ENCODE measurements at regions not wholly inside any gene's neighbourhood (a gene's known extent, or its start where the extent isn't known, plus 50 kb on each side); places are given as distances from the start of the nearest gene placed in this dataset.

GRCh38 chr4:123617791-123618190 is 221.2 kb downstream of the SPRY1 start:
- peak overlapping the region; percentile 19 to 99 (median 94) for H3K27ac Mint-ChIP-seq
- DNase-seq: no peak
- Histone ChIP-seq H3K9me3 (ENCODE audit: control insufficient read depth in 1 of 2, low read length in 2 of 2) (no peaks in the 10 kb centered on the region), H3K36me3 (ENCODE audit: insufficient read depth, low read length) (no peaks in the 10 kb centered on the region), H3K27me3 (ENCODE audit: insufficient read depth, low read length) (no peaks in the 10 kb centered on the region), H3K4me1 (ENCODE audit: insufficient read depth, low read length) (peaks cover 20% of the 10 kb centered on the region), H3K27ac (ENCODE audit: low read depth, low read length) (peak overlapping the region; percentile 31), H3K4me3 (ENCODE audit: low read length in 2 of 2) (no peak overlapping the region)
- CTCF ChIA-PET (ENCODE audit: partially characterized antibody): interaction anchor here (0.9 to 1.1 kb wide), 2 partner anchors 43 to 51 kb away, joined by 3 read pairs; no protein-coding TSS in a partner anchor
- POLR2A ChIA-PET (ENCODE audit: partially characterized antibody): interaction anchor here (1.7 kb wide), 1 partner anchor 11 kb away, joined by 5 read pairs; no protein-coding TSS in a partner anchor
- H3K4me1 Mint-ChIP-seq: peaks cover 12 to 16% (median 14%) of the 10 kb centered on the region in 4 donors
- intact Hi-C loops (cut with micrococcal nuclease): loop anchor here (1.0 to 5.0 kb wide), 2 partner anchors 17 to 55 kb away; no protein-coding TSS in a partner anchor
- no peak overlapping the region for H3K4me3 Mint-ChIP-seq
- no peaks in the 10 kb centered on the region for H3K27me3 Mint-ChIP-seq
- H3K9me3 Mint-ChIP-seq: peaks cover 0 to 3% (median 0%) of the 10 kb centered on the region in 8 donors
- H3K36me3 Mint-ChIP-seq: no peaks in the 10 kb centered on the region

GRCh38 chr4:123618606-123619005 is 222.0 kb downstream of the SPRY1 start:
- Histone ChIP-seq H3K36me3 (ENCODE audit: insufficient read depth, low read length) (no peaks in the 10 kb centered on the region), H3K27ac (ENCODE audit: low read depth, low read length) (no peak overlapping the region), H3K4me1 (ENCODE audit: insufficient read depth, low read length) (peaks cover 20% of the 10 kb centered on the region), H3K27me3 (ENCODE audit: insufficient read depth, low read length) (no peaks in the 10 kb centered on the region), H3K4me3 (ENCODE audit: low read length in 2 of 2) (no peak overlapping the region), H3K9me3 (ENCODE audit: control insufficient read depth in 1 of 2, low read length in 2 of 2) (no peaks in the 10 kb centered on the region)
- POLR2A ChIA-PET (ENCODE audit: partially characterized antibody): no interaction called here
- Mint-ChIP-seq H3K27ac (peak overlapping the region in 6 of 7 donors; percentile 17 to 99 (median 83)), H3K27me3 (no peaks in the 10 kb centered on the region), H3K36me3 (no peaks in the 10 kb centered on the region), H3K4me1 (peaks cover 12 to 16% (median 14%) of the 10 kb centered on the region in 4 donors), H3K4me3 (no peak overlapping the region), H3K9me3 (peaks cover 0 to 3% (median 0%) of the 10 kb centered on the region in 8 donors)
- CTCF ChIA-PET (ENCODE audit: partially characterized antibody): interaction anchor here (1.1 kb wide), 1 partner anchor 42 kb away, joined by 3 read pairs; no protein-coding TSS in a partner anchor
- DNase-seq: no peak
- intact Hi-C loops (cut with micrococcal nuclease): loop anchor here (5.0 kb wide), 1 partner anchor 56 kb away; no protein-coding TSS in a partner anchor

GRCh38 chr4:123619326-123619725 is 222.7 kb downstream of the SPRY1 start:
- H3K27me3 ChIP-seq (ENCODE audit: insufficient read depth, low read length): no peaks in the 10 kb centered on the region
- Mint-ChIP-seq H3K27ac (peak overlapping the region in 3 of 7 donors; percentile 59 to 80 (median 62)), H3K36me3 (no peaks in the 10 kb centered on the region), H3K9me3 (peaks cover 0 to 3% (median 0%) of the 10 kb centered on the region in 8 donors), H3K4me1 (peaks cover 12 to 16% (median 14%) of the 10 kb centered on the region in 4 donors), H3K27me3 (no peaks in the 10 kb centered on the region), H3K4me3 (no peak overlapping the region)
- H3K4me3 ChIP-seq (ENCODE audit: low read length in 2 of 2): no peak overlapping the region
- peaks cover 20% of the 10 kb centered on the region for H3K4me1 ChIP-seq (ENCODE audit: insufficient read depth, low read length)
- ChIA-PET CTCF (ENCODE audit: partially characterized antibody) (no interaction called here), POLR2A (ENCODE audit: partially characterized antibody) (no interaction called here)
- intact Hi-C loops (cut with micrococcal nuclease): loop anchor here (5.0 kb wide), 1 partner anchor 57 kb away; no protein-coding TSS in a partner anchor
- no peaks in the 10 kb centered on the region for H3K9me3 ChIP-seq (ENCODE audit: control insufficient read depth in 1 of 2, low read length in 2 of 2)
- no peak overlapping the region for H3K27ac ChIP-seq (ENCODE audit: low read depth, low read length)
- no peaks in the 10 kb centered on the region for H3K36me3 ChIP-seq (ENCODE audit: insufficient read depth, low read length)
- DNase-seq: no peak

DNA sequence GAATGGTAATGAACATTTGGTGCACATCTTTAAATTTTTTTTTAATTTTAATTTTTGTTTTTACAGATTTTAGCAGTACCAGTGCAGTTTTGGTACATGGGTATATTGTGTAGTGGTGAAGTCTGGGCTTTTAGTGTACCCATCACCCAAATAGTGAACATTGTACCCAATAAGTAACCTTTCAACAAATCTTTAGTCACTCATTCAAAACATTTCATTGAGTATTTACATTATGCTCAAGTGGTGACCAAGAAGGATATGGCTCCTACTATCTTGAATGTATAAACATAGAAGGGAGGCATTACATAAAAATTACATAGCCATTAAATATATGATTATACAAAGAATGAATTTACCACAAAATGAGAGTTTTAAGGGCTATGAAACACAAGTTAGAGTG is 223.3 kb downstream of the SPRY1 start:
- H3K4me1 ChIP-seq (ENCODE audit: insufficient read depth, low read length): peaks cover 20% of the 10 kb centered on the region
- Mint-ChIP-seq H3K9me3 (peaks cover 0 to 3% (median 0%) of the 10 kb centered on the region in 8 donors), H3K4me3 (no peak overlapping the region), H3K27me3 (no peaks in the 10 kb centered on the region), H3K4me1 (peaks cover 12 to 17% (median 15%) of the 10 kb centered on the region in 4 donors), H3K36me3 (no peaks in the 10 kb centered on the region), H3K27ac (no peak overlapping the region)
- H3K9me3 ChIP-seq (ENCODE audit: control insufficient read depth in 1 of 2, low read length in 2 of 2): no peaks in the 10 kb centered on the region
- CTCF ChIA-PET (ENCODE audit: partially characterized antibody): no interaction called here
- H3K4me3 ChIP-seq (ENCODE audit: low read length in 2 of 2): no peak overlapping the region
- H3K36me3 ChIP-seq (ENCODE audit: insufficient read depth, low read length): no peaks in the 10 kb centered on the region
- H3K27me3 ChIP-seq (ENCODE audit: insufficient read depth, low read length): no peaks in the 10 kb centered on the region
- H3K27ac ChIP-seq (ENCODE audit: low read depth, low read length): no peak overlapping the region
- intact Hi-C loops (cut with micrococcal nuclease): loop anchor here (5.0 kb wide), 1 partner anchor 58 kb away; no protein-coding TSS in a partner anchor
- no peak for DNase-seq
- POLR2A ChIA-PET (ENCODE audit: partially characterized antibody): no interaction called here

GRCh38 chr4:123621072-123621705 is 224.6 kb downstream of the SPRY1 start:
- no peaks in the 10 kb centered on the region for H3K27me3 ChIP-seq (ENCODE audit: insufficient read depth, low read length)
- Mint-ChIP-seq H3K36me3 (no peaks in the 10 kb centered on the region), H3K9me3 (peaks cover 0 to 3% (median 0%) of the 10 kb centered on the region in 8 donors), H3K27ac (no peak overlapping the region), H3K27me3 (no peaks in the 10 kb centered on the region), H3K4me3 (no peak overlapping the region), H3K4me1 (peaks cover 12 to 20% (median 16%) of the 10 kb centered on the region in 4 donors)
- no peak for DNase-seq
- no peaks in the 10 kb centered on the region for H3K9me3 ChIP-seq (ENCODE audit: control insufficient read depth in 1 of 2, low read length in 2 of 2)
- H3K36me3 ChIP-seq (ENCODE audit: insufficient read depth, low read length): no peaks in the 10 kb centered on the region
- intact Hi-C loops (cut with micrococcal nuclease): no loop called here
- POLR2A ChIA-PET (ENCODE audit: partially characterized antibody): no interaction called here
- H3K4me1 ChIP-seq (ENCODE audit: insufficient read depth, low read length): peaks cover 18% of the 10 kb centered on the region
- H3K4me3 ChIP-seq (ENCODE audit: low read length in 2 of 2): no peak overlapping the region
- H3K27ac ChIP-seq (ENCODE audit: low read depth, low read length): no peak overlapping the region
- CTCF ChIA-PET (ENCODE audit: partially characterized antibody): no interaction called here

- Mint-ChIP-seq H3K27me3 (no peaks in the 10 kb centered on the region), H3K36me3 (no peaks in the 10 kb centered on the region), H3K9me3 (peaks cover 0 to 3% (median 0%) of the 10 kb centered on the region in 8 donors), H3K4me1 (peaks cover 0 to 10% (median 6%) of the 10 kb centered on the region in 4 donors), H3K27ac (no peak overlapping the region), H3K4me3 (no peak overlapping the region)
- ChIA-PET CTCF (ENCODE audit: partially characterized antibody) (no interaction called here), POLR2A (ENCODE audit: partially characterized antibody) (no interaction called here)
- H3K4me3 ChIP-seq (ENCODE audit: low read length in 2 of 2): no peak overlapping the region
- DNase-seq: no peak
- peaks cover 4% of the 10 kb centered on the region for H3K4me1 ChIP-seq (ENCODE audit: insufficient read depth, low read length)
- no peaks in the 10 kb centered on the region for H3K9me3 ChIP-seq (ENCODE audit: control insufficient read depth in 1 of 2, low read length in 2 of 2)
- H3K27ac ChIP-seq (ENCODE audit: low read depth, low read length): no peak overlapping the region
- no peaks in the 10 kb centered on the region for H3K27me3 ChIP-seq (ENCODE audit: insufficient read depth, low read length)
- no peaks in the 10 kb centered on the region for H3K36me3 ChIP-seq (ENCODE audit: insufficient read depth, low read length)
- intact Hi-C loops (cut with micrococcal nuclease): no loop called here
Observed at GRCh38 chr4:123622572-123622971, 226.0 kb downstream of the SPRY1 start.

GRCh38 chr4:123623611-123624010 is 227.0 kb downstream of the SPRY1 start:
- intact Hi-C loops (cut with micrococcal nuclease): no loop called here
- Histone ChIP-seq H3K9me3 (ENCODE audit: control insufficient read depth in 1 of 2, low read length in 2 of 2) (no peaks in the 10 kb centered on the region), H3K4me3 (ENCODE audit: low read length in 2 of 2) (no peak overlapping the region), H3K4me1 (ENCODE audit: insufficient read depth, low read length) (no peaks in the 10 kb centered on the region), H3K27ac (ENCODE audit: low read depth, low read length) (no peak overlapping the region), H3K27me3 (ENCODE audit: insufficient read depth, low read length) (no peaks in the 10 kb centered on the region), H3K36me3 (ENCODE audit: insufficient read depth, low read length) (no peaks in the 10 kb centered on the region)
- Mint-ChIP-seq H3K9me3 (peaks cover 0 to 3% (median 0%) of the 10 kb centered on the region in 8 donors), H3K27me3 (no peaks in the 10 kb centered on the region), H3K27ac (no peak overlapping the region), H3K4me3 (no peak overlapping the region), H3K36me3 (no peaks in the 10 kb centered on the region), H3K4me1 (peaks cover 0 to 6% (median 2%) of the 10 kb centered on the region in 4 donors)
- POLR2A ChIA-PET (ENCODE audit: partially characterized antibody): no interaction called here
- CTCF ChIA-PET (ENCODE audit: partially characterized antibody): no interaction called here
- DNase-seq: no peak
